ENCODE measurements at regions not wholly inside any gene's neighbourhood (a gene's known extent, or its start where the extent isn't known, plus 50 kb on each side); places are given as distances from the start of the nearest gene placed in this dataset.

- TF ChIP-seq REST (IDR thresholded peaks at IDR 0.05; ENCODE audit: insufficient read depth in 1 of 2, low read depth in 2 of 2, low read length in 1 of 2) (no peak), CTCF (IDR thresholded peaks at IDR 0.05) (no peak)
Measured at GRCh38 chr7:155867734-155868400, 55.6 kb upstream of the SHH start.

Data from Panc1 (cell line).